ENCODE measurements at regions not wholly inside any gene's neighbourhood (a gene's known extent, or its start where the extent isn't known, plus 50 kb on each side); places are given as distances from the start of the nearest gene placed in this dataset.
A peak's percentile ranks its signal among the peaks of the same experiment; 100 is the strongest.
"Not testable (repeated sequence)": the region's sequence is repeated elsewhere in the genome, so short reads cannot be mapped to it uniquely, and the experiment has no call there.

DNA sequence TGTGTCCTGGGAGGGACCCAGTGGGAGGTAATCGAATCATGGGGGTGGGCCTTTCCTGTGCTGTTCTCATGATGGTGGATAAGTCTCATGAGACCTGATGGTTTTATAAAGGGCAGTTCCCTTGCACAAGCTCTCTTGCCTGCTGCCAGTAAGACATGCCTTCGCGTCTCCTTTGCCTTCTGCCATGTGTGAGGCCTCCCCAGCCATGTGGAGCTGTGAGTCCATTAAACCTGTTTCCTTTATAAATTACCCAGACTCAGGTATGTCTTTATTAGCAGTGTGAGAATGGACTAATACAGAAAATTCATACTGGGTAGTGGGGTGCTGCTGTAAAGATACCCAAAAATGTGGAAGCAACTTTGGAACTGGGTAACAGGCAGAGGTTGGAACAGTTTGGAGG lies 300.0 kb upstream of the ZFP42 start:
- FAIRE-seq; H3K9ac ChIP-seq (ENCODE audit: insufficient read depth, low read depth, low read length); intact Hi-C loops (cut with micrococcal nuclease; ENCODE audit: unreplicated experiment); DNase-seq (ENCODE audit: low spot score); CTCF ChIA-PET (ENCODE audit: low intra/inter-chr PET ratio, low total read pairs); H4K20me1 ChIP-seq (ENCODE audit: insufficient read depth, low read length); H3K27ac ChIP-seq (ENCODE audit: extremely low read length, insufficient read depth, low read length); H3K4me3 ChIP-seq (replicated peaks in 1 of 3; ENCODE audit: insufficient read depth in 1 of 3, low read depth in 2 of 3, low read length in 3 of 3); H3K79me2 ChIP-seq (ENCODE audit: insufficient read depth, low read length); ATAC-seq; H2AFZ ChIP-seq (ENCODE audit: low read length); H3K4me2 ChIP-seq (ENCODE audit: low read depth, low read length); H3K27me3 ChIP-seq (ENCODE audit: control insufficient read depth in 1 of 2, insufficient read depth in 2 of 2, low read length in 2 of 2); H3K9me3 ChIP-seq (ENCODE audit: low read length); BruUV-seq (replicated peaks); H3K36me3 ChIP-seq (replicated peaks in 1 of 2; ENCODE audit: control insufficient read depth in 1 of 2, insufficient read depth in 2 of 2, low read length in 2 of 2); POLR2A ChIA-PET; H3K4me1 ChIP-seq (ENCODE audit: insufficient read depth, low read length); in situ Hi-C loops (cut with HindIII; ENCODE audit: extremely low pct_ligation_motif_present, low pct_unique_long_range_greater_than_20kb): not testable (repeated sequence)
- WGBS (ENCODE audit: low lambda C conversion rate): 4% methylated on average over 3 of the region's 3 CpGs
- TF ChIP-seq, protein P1, sequence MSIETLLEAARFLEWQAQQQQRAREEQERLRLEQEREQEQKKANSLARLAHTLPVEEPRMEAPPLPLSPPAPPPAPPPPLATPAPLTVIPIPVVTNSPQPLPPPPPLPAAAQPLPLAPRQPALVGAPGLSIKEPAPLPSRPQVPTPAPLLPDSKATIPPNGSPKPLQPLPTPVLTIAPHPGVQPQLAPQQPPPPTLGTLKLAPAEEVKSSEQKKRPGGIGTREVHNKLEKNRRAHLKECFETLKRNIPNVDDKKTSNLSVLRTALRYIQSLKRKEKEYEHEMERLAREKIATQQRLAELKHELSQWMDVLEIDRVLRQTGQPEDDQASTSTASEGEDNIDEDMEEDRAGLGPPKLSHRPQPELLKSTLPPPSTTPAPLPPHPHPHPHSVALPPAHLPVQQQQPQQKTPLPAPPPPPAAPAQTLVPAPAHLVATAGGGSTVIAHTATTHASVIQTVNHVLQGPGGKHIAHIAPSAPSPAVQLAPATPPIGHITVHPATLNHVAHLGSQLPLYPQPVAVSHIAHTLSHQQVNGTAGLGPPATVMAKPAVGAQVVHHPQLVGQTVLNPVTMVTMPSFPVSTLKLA (IDR thresholded peaks at IDR 0.05): peak; percentile 90

DNA sequence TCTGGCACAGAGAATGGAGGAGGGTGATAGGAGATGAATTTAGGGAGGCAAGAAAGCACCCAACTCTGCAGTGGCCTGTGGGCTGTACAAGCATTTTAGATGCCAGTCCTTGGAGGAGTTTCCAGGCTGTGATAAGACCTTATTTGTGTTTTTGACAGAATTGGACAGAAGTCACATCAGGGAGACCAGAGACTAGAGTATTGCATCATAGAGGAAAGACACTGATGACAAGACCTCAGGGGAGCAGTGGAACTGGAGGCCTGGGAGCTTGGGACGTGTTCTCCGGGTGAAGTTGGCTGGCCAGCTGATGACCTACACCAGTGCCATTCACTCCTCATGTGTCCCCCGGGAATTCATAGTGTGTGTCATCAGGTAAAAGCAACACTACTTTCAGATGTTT lies 284.0 kb upstream of the ZFP42 start:
- FAIRE-seq: no peak
- POLR2A ChIA-PET: no interaction called here

More for the DNA sequence above, 284.0 kb upstream of the ZFP42 start:
- no peaks in the 10 kb centered on the region for H3K4me1 ChIP-seq (ENCODE audit: insufficient read depth, low read length)
- H3K9me3 ChIP-seq (ENCODE audit: low read length): peaks cover 11% of the 10 kb centered on the region; the same call in 1 of the 2 replicates
- no peak for ATAC-seq
- CTCF ChIA-PET (ENCODE audit: low intra/inter-chr PET ratio, low total read pairs): no interaction called here
- no peak overlapping the region for H3K27ac ChIP-seq (ENCODE audit: extremely low read length, insufficient read depth, low read length)
- DNase-seq (ENCODE audit: low spot score): no peak
- in situ Hi-C loops (cut with HindIII; ENCODE audit: extremely low pct_ligation_motif_present, low pct_unique_long_range_greater_than_20kb) (no loop called here), intact Hi-C loops (cut with micrococcal nuclease; ENCODE audit: unreplicated experiment) (no loop called here)
- no TSS peak for BruUV-seq (replicated peaks)
- no peaks in the 10 kb centered on the region for H4K20me1 ChIP-seq (ENCODE audit: insufficient read depth, low read length)
- no peaks in the 10 kb centered on the region for H3K36me3 ChIP-seq (replicated peaks in 1 of 2; ENCODE audit: control insufficient read depth in 1 of 2, insufficient read depth in 2 of 2, low read length in 2 of 2)
- H3K4me3 ChIP-seq (replicated peaks in 1 of 3; ENCODE audit: insufficient read depth in 1 of 3, low read depth in 2 of 3, low read length in 3 of 3): no peak overlapping the region
- TF ChIP-seq CEBPB (IDR thresholded peaks at IDR 0.05; ENCODE audit: borderline replicate concordance, low read depth, low read length) (peak; percentile 68; the same call in 1 of the 2 replicates), GPN1 (CRISPR knock-in tag; IDR thresholded peaks at IDR 0.05; ENCODE audit: borderline replicate concordance) (no peak), HDAC2 (CRISPR knock-in tag; IDR thresholded peaks at IDR 0.05) (no peak), ZNF205 (CRISPR knock-in tag; IDR thresholded peaks at IDR 0.05) (no peak), ATF7 (IDR thresholded peaks at IDR 0.05) (0 out of 2 replicates have a peak, but pooled peaks have one; percentile 36), ATF7 (CRISPR knock-in tag; IDR thresholded peaks at IDR 0.05) (no peak), NFE2L1 (CRISPR knock-in tag; IDR thresholded peaks at IDR 0.05; ENCODE audit: borderline replicate concordance) (no peak), ZNF747 (CRISPR knock-in tag; IDR thresholded peaks at IDR 0.05; ENCODE audit: borderline replicate concordance) (no peak), EP300 (IDR thresholded peaks at IDR 0.05; ENCODE audit: low read depth in 2 of 2, low read length in 2 of 2) (no peak), EP300 (CRISPR knock-in tag; IDR thresholded peaks at IDR 0.05; ENCODE audit: borderline replicate concordance) (no peak), ZNF569 (CRISPR knock-in tag; IDR thresholded peaks at IDR 0.05; ENCODE audit: borderline replicate concordance) (no peak)
- TF ChIP-seq, protein P2, sequence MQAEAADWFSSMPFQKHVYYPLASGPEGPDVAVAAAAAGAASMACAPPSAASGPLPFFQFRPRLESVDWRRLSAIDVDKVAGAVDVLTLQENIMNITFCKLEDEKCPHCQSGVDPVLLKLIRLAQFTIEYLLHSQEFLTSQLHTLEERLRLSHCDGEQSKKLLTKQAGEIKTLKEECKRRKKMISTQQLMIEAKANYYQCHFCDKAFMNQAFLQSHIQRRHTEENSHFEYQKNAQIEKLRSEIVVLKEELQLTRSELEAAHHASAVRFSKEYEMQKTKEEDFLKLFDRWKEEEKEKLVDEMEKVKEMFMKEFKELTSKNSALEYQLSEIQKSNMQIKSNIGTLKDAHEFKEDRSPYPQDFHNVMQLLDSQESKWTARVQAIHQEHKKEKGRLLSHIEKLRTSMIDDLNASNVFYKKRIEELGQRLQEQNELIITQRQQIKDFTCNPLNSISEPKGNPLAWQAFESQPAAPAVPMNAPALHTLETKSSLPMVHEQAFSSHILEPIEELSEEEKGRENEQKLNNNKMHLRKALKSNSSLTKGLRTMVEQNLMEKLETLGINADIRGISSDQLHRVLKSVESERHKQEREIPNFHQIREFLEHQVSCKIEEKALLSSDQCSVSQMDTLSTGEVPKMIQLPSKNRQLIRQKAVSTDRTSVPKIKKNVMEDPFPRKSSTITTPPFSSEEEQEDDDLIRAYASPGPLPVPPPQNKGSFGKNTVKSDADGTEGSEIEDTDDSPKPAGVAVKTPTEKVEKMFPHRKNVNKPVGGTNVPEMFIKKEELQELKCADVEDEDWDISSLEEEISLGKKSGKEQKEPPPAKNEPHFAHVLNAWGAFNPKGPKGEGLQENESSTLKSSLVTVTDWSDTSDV (CRISPR knock-in tag; IDR thresholded peaks at IDR 0.05): no peak
- no peaks in the 10 kb centered on the region; a peak in 1 of 5 replicates for H3K27me3 ChIP-seq (ENCODE audit: control insufficient read depth in 1 of 2, insufficient read depth in 2 of 2, low read length in 2 of 2)
- H3K79me2 ChIP-seq (ENCODE audit: insufficient read depth, low read length): no peaks in the 10 kb centered on the region
- H3K4me2 ChIP-seq (ENCODE audit: low read depth, low read length): no peak overlapping the region
- no peak overlapping the region for H2AFZ ChIP-seq (ENCODE audit: low read length)
- H3K9ac ChIP-seq (ENCODE audit: insufficient read depth, low read depth, low read length): no peak overlapping the region
- whole genome bisulfite sequencing (ENCODE audit: low lambda C conversion rate): 22% methylated on average over 3 of the region's 3 CpGs
